Thyroid gland (tissue), 4 donors: ENCODE measurements at regions not wholly inside any gene's neighbourhood (a gene's known extent, or its start where the extent isn't known, plus 50 kb on each side); places are given as distances from the start of the nearest gene placed in this dataset.
"Not testable (repeated sequence)": the region's sequence is repeated elsewhere in the genome, so short reads cannot be mapped to it uniquely, and the experiment has no call there.

Source experiments
- DNase-seq, 2 donors: peaks; one replicate each; pipeline ENCODE4 v3.0.0-alpha.2; 2019
- H3K27ac ChIP-seq, 3 donors: fragments of 200-600 bp; sonication (generic); 1 replicate in 2 of 3; 2 replicates in 1 of 3; pipeline ENCODE4 v1.5.1; 2016 to 2019; ENCODE audit warnings: mild to moderate bottlenecking in 1 of 3, moderate library complexity in 1 of 3
- H3K27me3 ChIP-seq: fragments of 200-600 bp; sonication (generic); one replicate; pipeline ENCODE4 v1.5.1; 2019
- H3K36me3 ChIP-seq, 2 donors: fragments of 200-600 bp; sonication (generic); one replicate each; pipeline ENCODE4 v1.5.1; 2016 to 2019
- H3K4me1 ChIP-seq, 2 donors: fragments of 200-600 bp; sonication (generic); one replicate each; pipeline ENCODE4 v1.5.1; 2017 to 2019
- H3K4me3 ChIP-seq, 3 donors: fragments of 200-600 bp; sonication (generic); replicated peaks in 1 of 3; 1 replicate in 2 of 3; 2 replicates in 1 of 3; pipeline ENCODE4 v1.5.1; 2016; ENCODE audit warnings: mild to moderate bottlenecking in 1 of 3
- H3K9me3 ChIP-seq: fragments of 200-600 bp; sonication (generic); one replicate; pipeline ENCODE4 v1.5.1; 2017
- POLR2A ChIP-seq, 2 donors: fragments of 450-650 bp; IDR thresholded peaks; one replicate each; pipeline ENCODE4 v1.6.1; 2017; ENCODE audit warnings: antibody characterized with exemption in 2 of 2, mild to moderate bottlenecking in 2 of 2, moderate library complexity in 1 of 2
- WGBS, 2 donors: methylation state at CpG; one replicate each; pipeline ENCODE4 v1.1.5; 2017; 5-methylcytosine and 5-hydroxymethylcytosine counted together
- intact Hi-C: fragments of 100-400 bp; cut with DNase I; formaldehyde crosslinking; loops from one replicate; pipeline ENCODE4 v1.15.1; 2023
- TF ChIP-seq, protein P1 (sequence below), 6 experiments: fragments of 200-600 bp in 3 of 6; fragments of 450-650 bp in 3 of 6; sonication (generic) in 3 of 6; IDR thresholded peaks; one replicate each; pipeline ENCODE4 v1.5.1; 2016 to 2019; ENCODE audit warnings: antibody characterized with exemption in 6 of 6, mild to moderate bottlenecking in 2 of 6, inconsistent platforms in 1 of 6, moderate library complexity in 1 of 6

DNA sequence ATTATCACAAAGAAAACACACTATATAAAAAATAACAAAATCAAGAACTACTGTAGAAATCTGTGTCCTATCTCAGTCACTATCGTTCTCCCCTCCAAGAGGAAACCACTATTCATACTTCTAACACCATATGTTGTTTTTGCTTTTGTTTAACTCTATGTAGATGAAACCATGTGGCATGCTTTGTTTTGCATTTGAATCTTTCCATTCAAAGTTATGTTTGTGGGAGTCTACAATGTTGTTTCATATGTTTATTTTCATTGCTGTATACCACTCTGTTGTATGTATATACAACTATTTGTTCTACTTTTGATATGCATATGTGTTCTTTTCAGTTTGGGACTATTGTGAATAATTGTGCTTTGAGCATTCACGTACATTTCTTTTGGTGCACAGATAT, 116.1 kb downstream of the PABPC4L start:
- no peak overlapping the region for H3K27ac ChIP-seq
- DNase-seq, result no peak
- H3K9me3 ChIP-seq, result no peaks in the 10 kb centered on the region
- no peaks in the 10 kb centered on the region for H3K4me1 ChIP-seq
- H3K4me3 ChIP-seq, result no peak overlapping the region
- H3K27me3 ChIP-seq, result no peaks in the 10 kb centered on the region
- TF ChIP-seq, protein P1, sequence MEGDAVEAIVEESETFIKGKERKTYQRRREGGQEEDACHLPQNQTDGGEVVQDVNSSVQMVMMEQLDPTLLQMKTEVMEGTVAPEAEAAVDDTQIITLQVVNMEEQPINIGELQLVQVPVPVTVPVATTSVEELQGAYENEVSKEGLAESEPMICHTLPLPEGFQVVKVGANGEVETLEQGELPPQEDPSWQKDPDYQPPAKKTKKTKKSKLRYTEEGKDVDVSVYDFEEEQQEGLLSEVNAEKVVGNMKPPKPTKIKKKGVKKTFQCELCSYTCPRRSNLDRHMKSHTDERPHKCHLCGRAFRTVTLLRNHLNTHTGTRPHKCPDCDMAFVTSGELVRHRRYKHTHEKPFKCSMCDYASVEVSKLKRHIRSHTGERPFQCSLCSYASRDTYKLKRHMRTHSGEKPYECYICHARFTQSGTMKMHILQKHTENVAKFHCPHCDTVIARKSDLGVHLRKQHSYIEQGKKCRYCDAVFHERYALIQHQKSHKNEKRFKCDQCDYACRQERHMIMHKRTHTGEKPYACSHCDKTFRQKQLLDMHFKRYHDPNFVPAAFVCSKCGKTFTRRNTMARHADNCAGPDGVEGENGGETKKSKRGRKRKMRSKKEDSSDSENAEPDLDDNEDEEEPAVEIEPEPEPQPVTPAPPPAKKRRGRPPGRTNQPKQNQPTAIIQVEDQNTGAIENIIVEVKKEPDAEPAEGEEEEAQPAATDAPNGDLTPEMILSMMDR (IDR thresholded peaks at IDR 0.05), result no peak
- no peak for TF ChIP-seq POLR2A (IDR thresholded peaks at IDR 0.05)
- H3K36me3 ChIP-seq, result no peaks in the 10 kb centered on the region
- intact Hi-C loops, result no loop called here
- WGBS, 2 donors, result 78 to 83% methylated on average over 2 of the region's 2 CpGs

GRCh38 chr4:134079085-134079484, 122.5 kb downstream of the PABPC4L start:
- intact Hi-C loops, H3K9me3 ChIP-seq, H3K36me3 ChIP-seq, H3K27me3 ChIP-seq, H3K4me1 ChIP-seq, H3K27ac ChIP-seq, DNase-seq, H3K4me3 ChIP-seq: not testable (repeated sequence)
- 95% methylated on average over 15 of the region's 15 CpGs for WGBS, 2 donors

DNA sequence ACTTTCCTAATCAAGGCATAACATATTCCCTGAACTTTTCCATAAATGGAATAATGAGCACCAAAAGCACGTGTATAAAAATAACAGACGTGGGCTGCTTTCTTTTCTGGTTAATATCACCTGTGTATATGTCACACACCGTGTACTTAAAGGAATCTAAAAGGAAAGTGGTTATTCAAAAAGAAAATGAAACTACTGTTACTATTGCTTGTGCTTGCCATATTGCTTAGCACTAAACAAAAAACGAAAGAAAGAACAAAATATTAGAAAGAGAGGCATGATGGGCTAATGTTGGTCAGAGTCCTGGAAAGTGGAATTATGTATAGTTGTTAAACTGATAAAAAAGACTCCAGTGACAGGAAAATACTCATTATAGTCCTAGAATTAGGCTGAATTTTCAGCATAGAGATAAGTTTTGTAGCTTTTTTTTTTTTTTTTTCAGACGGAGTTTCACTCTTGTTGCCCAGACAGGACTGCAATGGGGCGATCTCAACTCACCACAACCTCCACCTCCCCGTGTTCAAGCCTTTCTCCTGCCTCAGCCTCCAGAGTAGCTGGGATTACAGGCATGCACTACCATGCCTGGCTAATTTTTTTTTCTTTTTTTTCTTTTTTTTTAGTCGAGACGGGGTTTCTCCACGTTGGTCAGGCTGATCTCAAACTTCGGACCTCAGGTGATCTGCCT, 123.2 kb downstream of the PABPC4L start:
- no peaks in the 10 kb centered on the region for H3K27me3 ChIP-seq
- no peak for DNase-seq
- 79 to 86% methylated on average over 11 of the region's 11 CpGs for WGBS, 2 donors
- H3K9me3 ChIP-seq, result no peaks in the 10 kb centered on the region
- H3K36me3 ChIP-seq, result no peaks in the 10 kb centered on the region
- no peak overlapping the region for H3K27ac ChIP-seq
- TF ChIP-seq POLR2A (IDR thresholded peaks at IDR 0.05), result no peak
- TF ChIP-seq, protein P1 (IDR thresholded peaks at IDR 0.05), result no peak
- intact Hi-C loops, result no loop called here
- H3K4me3 ChIP-seq, result no peak overlapping the region
- H3K4me1 ChIP-seq, result no peaks in the 10 kb centered on the region

- no peak overlapping the region for H3K4me3 ChIP-seq
- intact Hi-C loops, result no loop called here
- no peaks in the 10 kb centered on the region for H3K36me3 ChIP-seq
- DNase-seq, result no peak
- H3K27me3 ChIP-seq, result no peaks in the 10 kb centered on the region
- TF ChIP-seq, protein P1 (IDR thresholded peaks at IDR 0.05), result no peak
- no peak for TF ChIP-seq POLR2A (IDR thresholded peaks at IDR 0.05)
- H3K9me3 ChIP-seq, result no peaks in the 10 kb centered on the region
- H3K4me1 ChIP-seq, result no peaks in the 10 kb centered on the region
- WGBS, 2 donors, result 90 to 93% methylated on average over 2 of the region's 2 CpGs
- no peak overlapping the region for H3K27ac ChIP-seq
Observed at GRCh38 chr4:134073711-134074110, 127.9 kb downstream of the PABPC4L start.

GRCh38 chr4:134072137-134072536, 129.5 kb downstream of the PABPC4L start:
- Histone ChIP-seq H3K9me3 (no peaks in the 10 kb centered on the region), H3K4me3 (no peak overlapping the region), H3K27me3 (no peaks in the 10 kb centered on the region), H3K4me1 (no peaks in the 10 kb centered on the region), H3K36me3 (no peaks in the 10 kb centered on the region), H3K27ac (no peak overlapping the region)
- no peak for TF ChIP-seq POLR2A (IDR thresholded peaks at IDR 0.05)
- TF ChIP-seq, protein P1 (IDR thresholded peaks at IDR 0.05), result no peak
- no peak for DNase-seq
- intact Hi-C loops, result no loop called here
